Jurkat, Clone E6-1 (cell line): ENCODE measurements at regions not wholly inside any gene's neighbourhood (a gene's known extent, or its start where the extent isn't known, plus 50 kb on each side); places are given as distances from the start of the nearest gene placed in this dataset.

Experiments
- DNase-seq: peaks from one replicate; pipeline ENCODE4 v3.0.0-alpha.2; 2011; ENCODE audit warnings: low read depth, low spot score
- H3K4me3 ChIP-seq: 2 replicates; pipeline ENCODE4 v1.5.1; 2011; ENCODE audit warnings: mild to moderate bottlenecking, low read length, control low read depth, moderate library complexity

- no peak for DNase-seq
- no peak overlapping the region for H3K4me3 ChIP-seq
Measured at GRCh38 chr13:107358866-107359265, 790.9 kb upstream of the ARGLU1 start.

- no peak for DNase-seq
- no peak overlapping the region for H3K4me3 ChIP-seq
Measured at GRCh38 chr13:107351305-107351704, 783.4 kb upstream of the ARGLU1 start.

GRCh38 chr13:107348925-107349324, 781.0 kb upstream of the ARGLU1 start:
- H3K4me3 ChIP-seq = no peak overlapping the region
- DNase-seq = no peak

GRCh38 chr13:107348471-107348870, 780.5 kb upstream of the ARGLU1 start:
- no peak for DNase-seq
- no peak overlapping the region for H3K4me3 ChIP-seq

- no peak overlapping the region for H3K4me3 ChIP-seq
- DNase-seq = no peak
Measured at GRCh38 chr13:107347641-107348369, 779.9 kb upstream of the ARGLU1 start.

- H3K4me3 ChIP-seq = no peak overlapping the region
- no peak for DNase-seq
Measured at GRCh38 chr13:107342747-107343146, 774.8 kb upstream of the ARGLU1 start.

GRCh38 chr13:107339209-107339608, 771.3 kb upstream of the ARGLU1 start:
- no peak for DNase-seq

GRCh38 chr13:107332188-107332587, 764.3 kb upstream of the ARGLU1 start:
- no peak for DNase-seq
- no peak overlapping the region for H3K4me3 ChIP-seq

More at GRCh38 chr13:107339209-107339608, 771.3 kb upstream of the ARGLU1 start:
- no peak overlapping the region for H3K4me3 ChIP-seq

GRCh38 chr13:107331359-107331758, 763.4 kb upstream of the ARGLU1 start:
- DNase-seq = no peak
- H3K4me3 ChIP-seq = no peak overlapping the region

- no peak overlapping the region for H3K4me3 ChIP-seq
- DNase-seq = no peak
Measured at GRCh38 chr13:107330484-107330883, 762.5 kb upstream of the ARGLU1 start.

- H3K4me3 ChIP-seq = no peak overlapping the region
- DNase-seq = no peak
Measured at GRCh38 chr13:107329991-107330390, 762.1 kb upstream of the ARGLU1 start.

GRCh38 chr13:107324416-107325204, 756.7 kb upstream of the ARGLU1 start:
- DNase-seq = no peak
- H3K4me3 ChIP-seq = no peak overlapping the region

- DNase-seq = no peak
- H3K4me3 ChIP-seq = no peak overlapping the region
Measured at GRCh38 chr13:107322228-107322627, 754.3 kb upstream of the ARGLU1 start.

- no peak for DNase-seq
- no peak overlapping the region for H3K4me3 ChIP-seq
Measured at GRCh38 chr13:107305178-107305577, 737.2 kb upstream of the ARGLU1 start.

- DNase-seq = no peak
Measured at GRCh38 chr13:107301724-107302374, 733.9 kb upstream of the ARGLU1 start.

GRCh38 chr13:107299717-107300116, 731.8 kb upstream of the ARGLU1 start:
- DNase-seq = no peak
- no peak overlapping the region for H3K4me3 ChIP-seq

More at GRCh38 chr13:107301724-107302374, 733.9 kb upstream of the ARGLU1 start:
- no peak overlapping the region for H3K4me3 ChIP-seq

- no peak for DNase-seq
- H3K4me3 ChIP-seq = no peak overlapping the region
Measured at GRCh38 chr13:107296804-107297203, 728.9 kb upstream of the ARGLU1 start.

GRCh38 chr13:107295416-107296140, 727.6 kb upstream of the ARGLU1 start:
- H3K4me3 ChIP-seq = no peak overlapping the region
- DNase-seq = no peak

GRCh38 chr13:107293924-107294323, 726.0 kb upstream of the ARGLU1 start:
- DNase-seq = no peak
- no peak overlapping the region for H3K4me3 ChIP-seq
